ENCODE measurements at regions not wholly inside any gene's neighbourhood (a gene's known extent, or its start where the extent isn't known, plus 50 kb on each side); places are given as distances from the start of the nearest gene placed in this dataset.

- no peak for DNase-seq (ENCODE audit: low spot score in 2 of 2)
- Histone ChIP-seq H3K27ac (no peak overlapping the region), H3K4me3 (no peak overlapping the region), H3K9me3 (no peaks in the 10 kb centered on the region), H3K27me3 (no peaks in the 10 kb centered on the region), H3K4me1 (no peaks in the 10 kb centered on the region), H3K36me3 (no peaks in the 10 kb centered on the region)
- TF ChIP-seq POLR2A (IDR thresholded peaks at IDR 0.05) (no peak), CTCF (IDR thresholded peaks at IDR 0.05) (no peak), EP300 (IDR thresholded peaks at IDR 0.05) (no peak), POLR2AphosphoS5 (IDR thresholded peaks at IDR 0.05) (no peak)
- 90% methylated on average over 4 of the region's 4 CpGs for WGBS
Observed at GRCh38 chr4:63814171-63814964, 594.9 kb downstream of the TECRL start.

- H3K27ac ChIP-seq = no peak overlapping the region
- 65% methylated on average over 2 of the region's 2 CpGs for WGBS
- no peaks in the 10 kb centered on the region for H3K4me1 ChIP-seq
- no peak overlapping the region for H3K4me3 ChIP-seq
- no peak for DNase-seq (ENCODE audit: low spot score in 2 of 2)
- no peaks in the 10 kb centered on the region for H3K27me3 ChIP-seq
- TF ChIP-seq EP300 (IDR thresholded peaks at IDR 0.05) (no peak), POLR2AphosphoS5 (IDR thresholded peaks at IDR 0.05) (no peak), POLR2A (IDR thresholded peaks at IDR 0.05) (no peak), CTCF (IDR thresholded peaks at IDR 0.05) (no peak)
- no peaks in the 10 kb centered on the region for H3K36me3 ChIP-seq
- no peaks in the 10 kb centered on the region for H3K9me3 ChIP-seq
Observed at GRCh38 chr4:63799166-63799565, 610.1 kb downstream of the TECRL start.

- WGBS = 45% methylated on average over 2 of the region's 2 CpGs
- H3K27me3 ChIP-seq = no peaks in the 10 kb centered on the region
- H3K9me3 ChIP-seq = no peaks in the 10 kb centered on the region
- DNase-seq (ENCODE audit: low spot score in 2 of 2) = no peak
- no peak overlapping the region for H3K4me3 ChIP-seq
- no peaks in the 10 kb centered on the region for H3K36me3 ChIP-seq
- H3K4me1 ChIP-seq = no peaks in the 10 kb centered on the region
- TF ChIP-seq POLR2AphosphoS5 (IDR thresholded peaks at IDR 0.05) = no peak
- TF ChIP-seq EP300 (IDR thresholded peaks at IDR 0.05) = no peak
- no peak for TF ChIP-seq CTCF (IDR thresholded peaks at IDR 0.05)
- TF ChIP-seq POLR2A (IDR thresholded peaks at IDR 0.05) = no peak
- H3K27ac ChIP-seq = no peak overlapping the region
Observed at GRCh38 chr4:63795301-63795700, 613.9 kb downstream of the TECRL start.

- WGBS = 82% methylated on average over 5 of the region's 5 CpGs
- Histone ChIP-seq H3K4me3 (no peak overlapping the region), H3K36me3 (no peaks in the 10 kb centered on the region), H3K27me3 (no peaks in the 10 kb centered on the region), H3K4me1 (no peaks in the 10 kb centered on the region), H3K27ac (no peak overlapping the region), H3K9me3 (no peaks in the 10 kb centered on the region)
- no peak for TF ChIP-seq POLR2A (IDR thresholded peaks at IDR 0.05)
- no peak for TF ChIP-seq EP300 (IDR thresholded peaks at IDR 0.05)
- TF ChIP-seq POLR2AphosphoS5 (IDR thresholded peaks at IDR 0.05) = no peak
- TF ChIP-seq CTCF (IDR thresholded peaks at IDR 0.05) = no peak
- no peak for DNase-seq (ENCODE audit: low spot score in 2 of 2)
Observed at GRCh38 chr4:63790377-63790776, 618.9 kb downstream of the TECRL start.

GRCh38 chr4:63788271-63788670 lies 621.0 kb downstream of the TECRL start:
- DNase-seq (ENCODE audit: low spot score in 2 of 2) = no peak
- H3K36me3 ChIP-seq = no peaks in the 10 kb centered on the region
- H3K27ac ChIP-seq = no peak overlapping the region
- 63% methylated on average over 1 of the region's 1 CpG for WGBS
- H3K9me3 ChIP-seq = no peaks in the 10 kb centered on the region
- H3K27me3 ChIP-seq = no peaks in the 10 kb centered on the region
- no peaks in the 10 kb centered on the region for H3K4me1 ChIP-seq
- no peak overlapping the region for H3K4me3 ChIP-seq
- TF ChIP-seq CTCF (IDR thresholded peaks at IDR 0.05) (no peak), POLR2A (IDR thresholded peaks at IDR 0.05) (no peak), POLR2AphosphoS5 (IDR thresholded peaks at IDR 0.05) (no peak), EP300 (IDR thresholded peaks at IDR 0.05) (no peak)
